Activated naive CD4-positive, alpha-beta T cell treated with anti-CD3 and anti-CD28 coated beads, Interleukin-2, amount 50 U/mL, for 72 hours (primary cell): ENCODE measurements at regions not wholly inside any gene's neighbourhood (a gene's known extent, or its start where the extent isn't known, plus 50 kb on each side); places are given as distances from the start of the nearest gene placed in this dataset.
"Not testable (repeated sequence)": the region's sequence is repeated elsewhere in the genome, so short reads cannot be mapped to it uniquely, and the experiment has no call there.

Experiments
- ATAC-seq, 2 donors: fragments of 150-1000 bp; cut with Tn5 transposase; 2 replicates each; pipeline ENCODE4 v1.10.0; 2021; ENCODE audit warnings: mild to moderate bottlenecking in 2 of 2, moderate library complexity in 2 of 2
- DNase-seq, 2 donors: peaks; one replicate each; pipeline ENCODE4 v3.0.0; 2021 to 2022; ENCODE audit warnings: low spot score in 2 of 2
- H3K27ac Mint-ChIP-seq, 2 donors: one replicate each; pipeline ENCODE4 v1.8.0; 2022; ENCODE audit warnings: mild to moderate bottlenecking in 2 of 2, mixed read lengths in 2 of 2
- H3K36me3 Mint-ChIP-seq, 2 donors: one replicate each; pipeline ENCODE4 v1.8.0; 2022; ENCODE audit warnings: mixed read lengths in 2 of 2
- H3K9me3 Mint-ChIP-seq, 2 donors: one replicate each; pipeline ENCODE4 v1.8.0; 2022; ENCODE audit warnings: mixed read lengths in 2 of 2

GRCh38 chr6:74733830-74734620 lies 471.8 kb downstream of the COL12A1 start:
- DNase-seq (no peak), ATAC-seq (no peak)
- H3K9me3 Mint-ChIP-seq, result peaks cover 0 to 4% of the 10 kb centered on the region in 2 donors
- H3K27ac Mint-ChIP-seq, result no peak overlapping the region
- no peaks in the 10 kb centered on the region for H3K36me3 Mint-ChIP-seq

GRCh38 chr6:74731931-74732330 lies 473.9 kb downstream of the COL12A1 start:
- ATAC-seq, result no peak

GRCh38 chr6:74731204-74731603 lies 474.6 kb downstream of the COL12A1 start:
- no peak for DNase-seq
- Mint-ChIP-seq H3K36me3 (no peaks in the 10 kb centered on the region), H3K9me3 (peaks cover 0 to 6% of the 10 kb centered on the region in 2 donors), H3K27ac (no peak overlapping the region)
- no peak for ATAC-seq

More at GRCh38 chr6:74731931-74732330, 473.9 kb downstream of the COL12A1 start:
- DNase-seq, result no peak
- Mint-ChIP-seq H3K27ac (no peak overlapping the region), H3K36me3 (no peaks in the 10 kb centered on the region), H3K9me3 (peaks cover 0 to 4% of the 10 kb centered on the region in 2 donors)

DNA sequence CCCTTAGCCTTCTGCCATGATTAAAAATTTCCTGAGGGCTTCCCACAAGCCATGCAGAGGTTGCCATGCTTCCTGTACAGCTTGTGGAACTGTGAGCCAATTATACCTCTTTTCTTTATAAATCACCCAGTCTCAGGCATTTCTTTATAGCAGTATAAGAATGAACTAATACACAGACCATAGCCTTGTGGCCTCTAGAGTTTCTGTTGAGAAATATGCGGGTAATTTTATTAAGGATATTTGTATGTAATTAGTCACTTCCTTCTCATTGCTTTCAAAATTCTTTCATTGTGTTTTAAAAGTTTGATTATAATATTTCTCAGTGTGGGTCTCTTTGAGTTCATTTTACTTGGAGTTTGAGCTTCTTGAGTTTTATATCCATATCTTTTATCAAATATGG lies 484.9 kb downstream of the COL12A1 start:
- H3K9me3 Mint-ChIP-seq, result peaks cover 13% of the 10 kb centered on the region in 2 donors
- H3K36me3 Mint-ChIP-seq, result no peaks in the 10 kb centered on the region
- no peak for ATAC-seq
- DNase-seq, result no peak
- no peak overlapping the region for H3K27ac Mint-ChIP-seq

- ATAC-seq (no peak), DNase-seq (no peak)
- peaks cover 12 to 13% of the 10 kb centered on the region in 2 donors for H3K9me3 Mint-ChIP-seq
- no peak overlapping the region for H3K27ac Mint-ChIP-seq
- H3K36me3 Mint-ChIP-seq, result no peaks in the 10 kb centered on the region
These were observed 488.3 kb downstream of the COL12A1 start for GRCh38 chr6:74717591-74717990.

DNA sequence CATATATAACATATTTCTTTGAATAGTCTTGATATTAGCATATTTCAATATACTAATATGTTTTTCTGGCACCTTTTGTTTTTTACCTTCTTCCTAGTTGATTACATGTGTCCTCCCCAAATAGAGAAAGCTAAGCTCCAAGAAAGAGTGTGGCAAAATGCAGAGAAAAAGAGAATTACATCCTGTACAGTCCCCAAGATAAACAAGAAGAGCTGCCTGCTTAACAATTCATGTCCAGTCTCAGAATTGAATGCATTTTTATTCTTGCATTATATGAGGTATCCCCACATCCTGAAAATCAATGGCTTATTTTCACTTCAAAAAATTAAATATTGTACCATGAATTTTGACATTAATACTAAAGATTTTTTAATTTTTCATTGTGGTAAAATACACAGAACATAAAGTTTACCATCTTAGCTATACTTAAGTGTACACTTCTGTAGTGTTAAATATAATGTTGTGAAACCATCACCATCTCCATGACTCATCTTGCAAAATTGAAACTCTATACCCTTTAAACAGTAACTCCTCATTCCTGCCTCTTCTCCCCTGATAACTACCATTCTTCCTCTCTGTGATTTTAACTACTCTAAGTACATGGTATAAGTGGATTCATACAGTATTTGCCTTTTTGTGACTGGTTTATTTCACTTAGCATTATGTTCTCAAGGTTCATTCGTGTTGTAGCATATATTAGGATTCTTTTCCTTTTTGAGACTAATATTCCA lies 490.3 kb downstream of the COL12A1 start:
- Mint-ChIP-seq H3K27ac (no peak overlapping the region), H3K9me3 (peaks cover 6 to 15% of the 10 kb centered on the region in 2 donors), H3K36me3 (no peaks in the 10 kb centered on the region)
- ATAC-seq (no peak), DNase-seq (no peak)

GRCh38 chr6:74713941-74714340 lies 491.9 kb downstream of the COL12A1 start:
- DNase-seq, result no peak
- H3K27ac Mint-ChIP-seq, result no peak overlapping the region
- ATAC-seq, result no peak
- peaks cover 0 to 11% of the 10 kb centered on the region in 2 donors for H3K9me3 Mint-ChIP-seq
- H3K36me3 Mint-ChIP-seq, result no peaks in the 10 kb centered on the region

DNA sequence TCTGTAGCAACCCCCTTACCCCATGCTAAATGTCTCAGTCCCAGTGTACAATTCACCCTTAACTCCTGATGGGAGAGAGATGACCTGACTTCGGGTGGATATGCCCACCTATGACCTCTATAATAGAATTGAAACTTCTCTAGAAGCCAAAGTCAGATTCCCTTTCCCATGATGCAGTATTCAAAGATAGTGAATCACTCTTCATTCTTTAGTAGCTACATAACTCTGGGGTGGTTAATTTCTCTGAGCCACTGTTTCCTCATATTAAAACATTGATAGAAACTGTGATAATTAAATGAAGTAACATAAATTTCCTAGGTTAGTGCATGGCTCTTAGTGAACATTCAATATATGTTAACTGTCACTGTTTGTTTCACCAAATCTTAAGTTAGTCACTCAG lies 500.4 kb downstream of the COL12A1 start:
- Mint-ChIP-seq H3K36me3 (no peaks in the 10 kb centered on the region), H3K9me3 (peaks cover 6 to 9% of the 10 kb centered on the region in 2 donors), H3K27ac (no peak overlapping the region)
- ATAC-seq, result no peak
- no peak for DNase-seq

DNA sequence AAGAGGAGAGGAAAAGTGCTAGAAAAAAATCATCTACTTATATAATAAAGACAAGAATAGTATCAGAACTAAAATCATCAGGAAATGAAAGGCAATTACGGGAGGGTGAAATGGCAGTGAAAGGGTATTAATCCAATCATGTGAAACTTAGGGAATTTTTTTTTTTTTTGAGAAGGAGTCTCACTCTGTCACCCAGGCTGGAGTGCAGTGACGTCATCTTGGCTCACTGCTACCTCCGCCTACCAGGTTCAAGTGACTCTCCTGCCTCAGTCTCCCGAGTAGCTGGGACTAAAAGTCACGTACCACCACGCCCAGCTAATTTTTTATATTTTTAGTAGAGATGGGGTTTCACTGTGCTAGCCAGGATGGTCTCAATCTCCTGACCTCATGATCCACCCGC lies 501.3 kb downstream of the COL12A1 start:
- H3K27ac Mint-ChIP-seq, H3K9me3 Mint-ChIP-seq, DNase-seq, ATAC-seq, H3K36me3 Mint-ChIP-seq: not testable (repeated sequence)

GRCh38 chr6:74690365-74690764 lies 515.5 kb downstream of the COL12A1 start:
- Mint-ChIP-seq H3K36me3 (no peaks in the 10 kb centered on the region), H3K9me3 (peaks cover 0 to 7% of the 10 kb centered on the region in 2 donors), H3K27ac (no peak overlapping the region)
- ATAC-seq (no peak), DNase-seq (no peak)

DNA sequence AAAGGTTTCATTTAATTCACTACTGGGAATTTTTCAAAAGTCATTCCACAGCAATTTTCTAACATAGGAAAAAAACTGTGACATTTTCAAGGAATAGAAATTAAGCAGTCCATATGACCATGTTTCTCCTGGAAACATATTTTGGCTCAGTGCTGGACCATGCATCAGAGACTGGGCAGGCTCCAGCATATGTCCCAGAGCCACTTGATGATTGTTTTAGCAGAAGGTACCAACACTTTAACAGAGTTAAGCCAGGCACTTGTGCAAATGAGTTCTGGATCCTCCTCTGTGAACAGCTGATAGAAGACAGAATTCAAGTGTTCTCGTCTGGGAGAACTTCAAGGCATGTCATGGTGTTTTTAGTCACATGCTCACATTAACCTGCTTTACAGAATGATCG lies 516.3 kb downstream of the COL12A1 start:
- ATAC-seq (no peak), DNase-seq (no peak)
- no peak overlapping the region for H3K27ac Mint-ChIP-seq
- H3K9me3 Mint-ChIP-seq, result peaks cover 0 to 8% of the 10 kb centered on the region in 2 donors
- no peaks in the 10 kb centered on the region for H3K36me3 Mint-ChIP-seq

DNA sequence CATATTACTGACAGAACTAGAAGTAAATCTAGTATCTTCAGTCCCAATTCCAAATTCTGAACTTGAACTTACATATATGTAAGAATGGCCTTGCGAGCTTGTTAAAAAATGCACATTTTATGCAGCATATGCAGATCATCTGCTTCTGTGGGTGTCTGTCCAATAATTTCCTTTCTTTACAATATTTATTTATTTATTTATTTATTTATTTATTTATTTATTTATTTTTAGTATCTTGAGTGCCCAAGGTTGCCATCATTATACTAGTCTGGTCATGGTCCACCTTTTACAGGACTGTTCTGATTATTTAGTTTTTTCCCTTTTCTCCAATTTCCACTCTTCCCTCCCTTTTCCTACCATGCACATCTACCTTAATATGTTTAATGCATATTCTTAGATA lies 528.4 kb downstream of the COL12A1 start:
- DNase-seq, result no peak
- Mint-ChIP-seq H3K36me3 (no peaks in the 10 kb centered on the region), H3K27ac (no peak overlapping the region), H3K9me3 (peaks cover 0 to 5% of the 10 kb centered on the region in 2 donors)
- no peak for ATAC-seq

DNA sequence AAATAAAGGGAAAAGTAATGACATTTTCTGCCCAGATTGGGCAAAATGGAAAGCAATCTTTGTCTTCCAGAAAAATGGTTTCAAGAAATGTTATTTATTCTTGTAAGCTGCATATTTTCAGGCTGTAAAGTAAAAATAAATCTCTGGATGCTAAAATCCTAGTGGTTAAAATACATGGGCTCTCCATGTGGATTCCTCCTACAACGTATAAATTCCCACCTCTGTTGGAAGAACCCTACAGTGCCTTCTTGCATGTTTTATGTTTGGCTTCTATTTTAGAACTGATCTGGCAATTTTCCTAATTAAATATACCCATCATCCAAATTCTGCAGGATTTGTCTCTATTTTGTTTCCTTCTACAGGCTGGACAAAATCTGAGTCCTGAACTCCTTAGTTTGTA lies 528.9 kb downstream of the COL12A1 start:
- Mint-ChIP-seq H3K9me3 (peaks cover 0 to 5% of the 10 kb centered on the region in 2 donors), H3K27ac (no peak overlapping the region), H3K36me3 (no peaks in the 10 kb centered on the region)
- DNase-seq (no peak), ATAC-seq (no peak)

- Mint-ChIP-seq H3K9me3 (peaks cover 0 to 11% of the 10 kb centered on the region in 2 donors), H3K36me3 (no peaks in the 10 kb centered on the region), H3K27ac (no peak overlapping the region)
- ATAC-seq (no peak), DNase-seq (no peak)
These were observed 531.5 kb downstream of the COL12A1 start for GRCh38 chr6:74674377-74674776.

DNA sequence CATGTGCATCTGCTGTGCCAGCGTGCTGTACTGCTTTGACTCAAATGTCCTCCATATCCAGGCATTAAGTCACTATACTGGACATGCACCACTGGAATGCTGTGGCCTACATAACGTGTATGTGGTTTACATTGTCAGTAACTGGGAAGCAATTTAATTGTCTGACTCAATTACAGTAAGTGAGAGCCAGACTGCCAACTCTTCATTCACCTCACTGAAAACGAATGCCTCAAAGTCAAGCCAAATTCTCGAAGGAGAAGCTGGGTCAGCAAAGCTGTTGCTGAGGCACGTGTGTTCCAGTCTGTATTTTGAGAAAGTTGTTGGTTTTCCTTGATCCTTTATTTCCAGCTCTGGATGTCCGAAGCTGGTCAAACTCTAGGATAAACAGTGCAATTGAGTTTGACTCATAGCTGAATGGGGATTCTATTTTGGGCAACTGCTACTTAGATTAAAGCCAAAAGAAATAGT lies 534.3 kb downstream of the COL12A1 start:
- DNase-seq, result no peak
- H3K27ac Mint-ChIP-seq, result no peak overlapping the region
- H3K36me3 Mint-ChIP-seq, result no peaks in the 10 kb centered on the region
- peaks cover 8 to 22% of the 10 kb centered on the region in 2 donors for H3K9me3 Mint-ChIP-seq
- ATAC-seq, result no peak

- no peak overlapping the region for H3K27ac Mint-ChIP-seq
- DNase-seq, result no peak
- ATAC-seq, result no peak
- H3K36me3 Mint-ChIP-seq, result no peaks in the 10 kb centered on the region
- H3K9me3 Mint-ChIP-seq, result peaks cover 16 to 21% of the 10 kb centered on the region in 2 donors
These were observed 547.5 kb downstream of the COL12A1 start for GRCh38 chr6:74658391-74658790.

GRCh38 chr6:74657931-74658330 lies 547.9 kb downstream of the COL12A1 start:
- DNase-seq (no peak), ATAC-seq (no peak)
- no peaks in the 10 kb centered on the region for H3K36me3 Mint-ChIP-seq
- no peak overlapping the region for H3K27ac Mint-ChIP-seq
- peaks cover 15 to 17% of the 10 kb centered on the region in 2 donors for H3K9me3 Mint-ChIP-seq
